GM23248 (cell line): ENCODE measurements at regions not wholly inside any gene's neighbourhood (a gene's known extent, or its start where the extent isn't known, plus 50 kb on each side); places are given as distances from the start of the nearest gene placed in this dataset.

Source experiments
- EZH2 ChIP-seq: fragments of 200-600 bp; sonication (generic); IDR thresholded peaks from 2 replicates; pipeline ENCODE4 v1.6.1; 2018; ENCODE audit warnings: antibody characterized with exemption, mild to moderate bottlenecking; ENCODE audit not compliant: insufficient read depth, poor library complexity, severe bottlenecking
- EZH2phosphoT487 ChIP-seq: fragments of 200-600 bp; sonication (generic); IDR thresholded peaks from 2 replicates; pipeline ENCODE4 v1.6.1; 2018; ENCODE audit warnings: antibody characterized with exemption, moderate library complexity, mild to moderate bottlenecking, low read depth; ENCODE audit not compliant: insufficient read depth

GRCh38 chr3:178436773-178437172 is 99.5 kb upstream of the KCNMB2 start:
- TF ChIP-seq EZH2phosphoT487 (no peak), EZH2 (no peak)
